ENCODE measurements at regions not wholly inside any gene's neighbourhood (a gene's known extent, or its start where the extent isn't known, plus 50 kb on each side); places are given as distances from the start of the nearest gene placed in this dataset.

- Histone ChIP-seq H3K4me3 (no peak overlapping the region), H3K27me3 (no peaks in the 10 kb centered on the region), H3K4me1 (no peaks in the 10 kb centered on the region), H3K27ac (no peak overlapping the region), H3K9me3 (no peaks in the 10 kb centered on the region), H3K36me3 (no peaks in the 10 kb centered on the region)
- no peak for DNase-seq
- TF ChIP-seq, protein P1, sequence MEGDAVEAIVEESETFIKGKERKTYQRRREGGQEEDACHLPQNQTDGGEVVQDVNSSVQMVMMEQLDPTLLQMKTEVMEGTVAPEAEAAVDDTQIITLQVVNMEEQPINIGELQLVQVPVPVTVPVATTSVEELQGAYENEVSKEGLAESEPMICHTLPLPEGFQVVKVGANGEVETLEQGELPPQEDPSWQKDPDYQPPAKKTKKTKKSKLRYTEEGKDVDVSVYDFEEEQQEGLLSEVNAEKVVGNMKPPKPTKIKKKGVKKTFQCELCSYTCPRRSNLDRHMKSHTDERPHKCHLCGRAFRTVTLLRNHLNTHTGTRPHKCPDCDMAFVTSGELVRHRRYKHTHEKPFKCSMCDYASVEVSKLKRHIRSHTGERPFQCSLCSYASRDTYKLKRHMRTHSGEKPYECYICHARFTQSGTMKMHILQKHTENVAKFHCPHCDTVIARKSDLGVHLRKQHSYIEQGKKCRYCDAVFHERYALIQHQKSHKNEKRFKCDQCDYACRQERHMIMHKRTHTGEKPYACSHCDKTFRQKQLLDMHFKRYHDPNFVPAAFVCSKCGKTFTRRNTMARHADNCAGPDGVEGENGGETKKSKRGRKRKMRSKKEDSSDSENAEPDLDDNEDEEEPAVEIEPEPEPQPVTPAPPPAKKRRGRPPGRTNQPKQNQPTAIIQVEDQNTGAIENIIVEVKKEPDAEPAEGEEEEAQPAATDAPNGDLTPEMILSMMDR (IDR thresholded peaks at IDR 0.05): no peak
- intact Hi-C loops (cut with DNase I; ENCODE audit: low total_unique reads): no loop called here
These were observed 140.5 kb upstream of the SYNDIG1 start for GRCh38 chr20:24328901-24329300.

GRCh38 chr20:24321973-24322372, 147.5 kb upstream of the SYNDIG1 start:
- intact Hi-C loops (cut with DNase I; ENCODE audit: low total_unique reads): no loop called here
- Histone ChIP-seq H3K4me3 (no peak overlapping the region), H3K27ac (no peak overlapping the region), H3K9me3 (no peaks in the 10 kb centered on the region), H3K36me3 (no peaks in the 10 kb centered on the region), H3K4me1 (no peaks in the 10 kb centered on the region), H3K27me3 (peaks cover 0 to 6% of the 10 kb centered on the region in 2 donors)
- TF ChIP-seq, protein P1 (IDR thresholded peaks at IDR 0.05): no peak
- DNase-seq: no peak

DNA sequence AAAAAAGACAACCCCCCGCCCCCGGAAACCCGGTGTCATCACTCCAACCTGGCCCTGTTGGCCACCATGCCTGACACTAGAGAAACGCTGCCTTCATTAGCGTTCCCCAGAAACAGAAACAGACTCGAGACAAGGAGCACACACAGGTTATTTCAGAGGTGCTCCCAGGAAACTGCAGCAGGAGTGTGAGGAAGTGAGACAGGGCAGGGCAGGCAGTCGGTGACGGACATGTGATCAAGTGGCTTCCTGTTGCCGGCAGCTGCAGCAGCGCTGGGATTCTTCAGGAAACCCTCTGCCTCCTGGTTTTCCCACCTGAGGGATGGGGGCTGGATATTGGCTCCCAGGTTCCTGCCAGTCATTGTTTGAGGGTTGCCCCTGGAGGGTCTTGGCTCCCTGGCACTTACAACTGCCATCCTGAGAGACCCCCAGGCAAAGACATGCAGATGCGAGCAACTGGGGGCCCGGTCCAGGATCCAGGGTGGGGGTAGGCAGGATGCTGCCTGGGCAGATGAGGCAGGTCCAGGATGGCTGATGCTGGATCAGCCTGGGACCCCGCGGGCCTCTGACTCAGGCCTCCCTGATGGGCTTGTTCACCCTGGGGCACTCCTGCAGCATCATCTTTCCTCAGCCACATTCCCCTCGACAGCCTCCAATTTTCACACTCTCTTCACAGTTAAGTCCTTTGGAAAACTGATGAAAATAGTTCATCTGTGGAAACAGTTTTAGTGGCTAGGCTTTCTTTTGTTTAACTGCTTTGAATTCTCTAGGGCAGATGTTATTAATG, 150.7 kb upstream of the SYNDIG1 start:
- Histone ChIP-seq H3K27ac (no peak overlapping the region), H3K27me3 (peaks cover 0 to 6% of the 10 kb centered on the region in 2 donors), H3K36me3 (no peaks in the 10 kb centered on the region), H3K4me1 (no peaks in the 10 kb centered on the region), H3K4me3 (no peak overlapping the region), H3K9me3 (no peaks in the 10 kb centered on the region)
- TF ChIP-seq, protein P1 (IDR thresholded peaks at IDR 0.05): no peak
- intact Hi-C loops (cut with DNase I; ENCODE audit: low total_unique reads): no loop called here
- DNase-seq: no peak

- H3K27me3 ChIP-seq: peaks cover 0 to 6% of the 10 kb centered on the region in 2 donors
- H3K4me3 ChIP-seq: no peak overlapping the region
- H3K9me3 ChIP-seq: no peaks in the 10 kb centered on the region
- H3K4me1 ChIP-seq: no peaks in the 10 kb centered on the region
- H3K36me3 ChIP-seq: no peaks in the 10 kb centered on the region
- DNase-seq: no peak
- TF ChIP-seq, protein P1 (IDR thresholded peaks at IDR 0.05): no peak
- H3K27ac ChIP-seq: no peak overlapping the region
- intact Hi-C loops (cut with DNase I; ENCODE audit: low total_unique reads): no loop called here
These were observed 152.2 kb upstream of the SYNDIG1 start for GRCh38 chr20:24317224-24317623.

DNA sequence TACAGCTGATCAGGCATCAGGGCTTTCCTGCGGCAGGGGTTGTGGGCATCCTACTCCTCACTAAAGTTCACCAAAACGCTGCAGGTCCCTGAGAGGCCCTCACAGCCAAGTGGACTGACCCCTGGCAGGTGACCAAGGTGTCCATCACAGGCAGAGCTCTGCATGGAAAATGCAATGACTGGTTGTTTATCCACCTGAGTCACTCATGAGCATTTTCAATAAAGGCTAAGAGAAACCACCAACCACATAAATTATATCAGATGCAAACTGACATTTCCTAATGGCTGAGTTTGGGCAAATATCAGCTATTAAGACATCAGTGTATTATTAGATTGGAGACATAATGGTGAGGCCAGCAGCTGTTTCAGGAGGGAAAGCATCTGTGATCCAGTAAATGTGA, 152.7 kb upstream of the SYNDIG1 start:
- Histone ChIP-seq H3K4me1 (no peaks in the 10 kb centered on the region), H3K27ac (no peak overlapping the region), H3K4me3 (no peak overlapping the region), H3K9me3 (no peaks in the 10 kb centered on the region), H3K27me3 (peaks cover 0 to 6% of the 10 kb centered on the region in 2 donors), H3K36me3 (no peaks in the 10 kb centered on the region)
- intact Hi-C loops (cut with DNase I; ENCODE audit: low total_unique reads): no loop called here
- TF ChIP-seq, protein P1 (IDR thresholded peaks at IDR 0.05): no peak
- no peak for DNase-seq
